K562 (cell line): ENCODE measurements at regions not wholly inside any gene's neighbourhood (a gene's known extent, or its start where the extent isn't known, plus 50 kb on each side); places are given as distances from the start of the nearest gene placed in this dataset.

Experiments
- CC2D1A ChIP-seq: fragments of 450-650 bp; IDR thresholded peaks from 2 replicates; pipeline ENCODE4 v1.6.1; 2017; ENCODE audit warnings: mild to moderate bottlenecking
- CEBPB ChIP-seq: fragments of 450-650 bp; IDR thresholded peaks from 2 replicates; pipeline ENCODE4 v1.6.1; 2016; ENCODE audit warnings: missing genetic modification characterization, missing compliant biosample characterization
- ZNF436 ChIP-seq: fragments of 250-450, 450-650 bp; sonication (Bioruptor Pico); formaldehyde crosslinking; IDR thresholded peaks from 2 replicates; pipeline ENCODE4 v1.7.0; 2020; ENCODE audit warnings: mild to moderate bottlenecking
- TF ChIP-seq, protein P1 (sequence below): fragments of 450-650 bp; IDR thresholded peaks from 2 replicates; pipeline ENCODE4 v1.6.1; 2016; ENCODE audit warnings: mild to moderate bottlenecking, moderate library complexity

DNA sequence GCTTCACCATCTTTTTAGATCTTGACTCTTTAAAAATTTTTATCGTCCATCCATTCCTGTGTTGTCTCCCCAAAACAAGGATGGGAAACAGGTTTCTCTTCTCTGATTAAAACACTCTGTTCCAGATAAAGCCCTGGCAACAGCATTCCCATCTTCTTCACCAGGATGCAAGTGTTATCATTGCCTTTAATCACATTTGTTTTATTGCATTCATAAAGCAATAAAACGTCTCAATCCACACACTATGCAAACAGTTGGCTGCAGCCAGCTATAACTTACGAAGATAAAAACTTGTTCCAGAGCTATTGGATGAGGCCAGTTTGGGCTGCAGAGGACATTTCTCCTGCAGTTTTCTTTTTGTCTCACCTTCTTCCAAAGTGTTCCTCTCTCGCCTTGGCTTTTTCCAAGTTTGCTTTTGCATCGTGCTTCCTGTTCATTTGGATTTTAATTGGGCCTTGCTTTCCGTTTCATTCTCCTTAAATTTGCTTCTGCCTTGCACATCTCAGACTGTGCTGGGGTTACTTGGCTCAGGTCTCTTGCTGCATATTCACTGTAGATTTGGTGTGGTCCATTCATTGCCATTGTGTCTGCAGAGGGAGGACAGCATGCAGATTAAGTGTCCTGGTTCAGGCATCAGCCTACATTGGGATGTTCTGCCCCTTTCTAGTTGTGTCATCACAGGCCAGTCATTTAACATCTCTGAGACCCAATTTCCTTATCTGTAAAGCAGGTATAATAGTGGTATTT is 136.5 kb upstream of the LIFR start (continued):
- TF ChIP-seq, protein P1, sequence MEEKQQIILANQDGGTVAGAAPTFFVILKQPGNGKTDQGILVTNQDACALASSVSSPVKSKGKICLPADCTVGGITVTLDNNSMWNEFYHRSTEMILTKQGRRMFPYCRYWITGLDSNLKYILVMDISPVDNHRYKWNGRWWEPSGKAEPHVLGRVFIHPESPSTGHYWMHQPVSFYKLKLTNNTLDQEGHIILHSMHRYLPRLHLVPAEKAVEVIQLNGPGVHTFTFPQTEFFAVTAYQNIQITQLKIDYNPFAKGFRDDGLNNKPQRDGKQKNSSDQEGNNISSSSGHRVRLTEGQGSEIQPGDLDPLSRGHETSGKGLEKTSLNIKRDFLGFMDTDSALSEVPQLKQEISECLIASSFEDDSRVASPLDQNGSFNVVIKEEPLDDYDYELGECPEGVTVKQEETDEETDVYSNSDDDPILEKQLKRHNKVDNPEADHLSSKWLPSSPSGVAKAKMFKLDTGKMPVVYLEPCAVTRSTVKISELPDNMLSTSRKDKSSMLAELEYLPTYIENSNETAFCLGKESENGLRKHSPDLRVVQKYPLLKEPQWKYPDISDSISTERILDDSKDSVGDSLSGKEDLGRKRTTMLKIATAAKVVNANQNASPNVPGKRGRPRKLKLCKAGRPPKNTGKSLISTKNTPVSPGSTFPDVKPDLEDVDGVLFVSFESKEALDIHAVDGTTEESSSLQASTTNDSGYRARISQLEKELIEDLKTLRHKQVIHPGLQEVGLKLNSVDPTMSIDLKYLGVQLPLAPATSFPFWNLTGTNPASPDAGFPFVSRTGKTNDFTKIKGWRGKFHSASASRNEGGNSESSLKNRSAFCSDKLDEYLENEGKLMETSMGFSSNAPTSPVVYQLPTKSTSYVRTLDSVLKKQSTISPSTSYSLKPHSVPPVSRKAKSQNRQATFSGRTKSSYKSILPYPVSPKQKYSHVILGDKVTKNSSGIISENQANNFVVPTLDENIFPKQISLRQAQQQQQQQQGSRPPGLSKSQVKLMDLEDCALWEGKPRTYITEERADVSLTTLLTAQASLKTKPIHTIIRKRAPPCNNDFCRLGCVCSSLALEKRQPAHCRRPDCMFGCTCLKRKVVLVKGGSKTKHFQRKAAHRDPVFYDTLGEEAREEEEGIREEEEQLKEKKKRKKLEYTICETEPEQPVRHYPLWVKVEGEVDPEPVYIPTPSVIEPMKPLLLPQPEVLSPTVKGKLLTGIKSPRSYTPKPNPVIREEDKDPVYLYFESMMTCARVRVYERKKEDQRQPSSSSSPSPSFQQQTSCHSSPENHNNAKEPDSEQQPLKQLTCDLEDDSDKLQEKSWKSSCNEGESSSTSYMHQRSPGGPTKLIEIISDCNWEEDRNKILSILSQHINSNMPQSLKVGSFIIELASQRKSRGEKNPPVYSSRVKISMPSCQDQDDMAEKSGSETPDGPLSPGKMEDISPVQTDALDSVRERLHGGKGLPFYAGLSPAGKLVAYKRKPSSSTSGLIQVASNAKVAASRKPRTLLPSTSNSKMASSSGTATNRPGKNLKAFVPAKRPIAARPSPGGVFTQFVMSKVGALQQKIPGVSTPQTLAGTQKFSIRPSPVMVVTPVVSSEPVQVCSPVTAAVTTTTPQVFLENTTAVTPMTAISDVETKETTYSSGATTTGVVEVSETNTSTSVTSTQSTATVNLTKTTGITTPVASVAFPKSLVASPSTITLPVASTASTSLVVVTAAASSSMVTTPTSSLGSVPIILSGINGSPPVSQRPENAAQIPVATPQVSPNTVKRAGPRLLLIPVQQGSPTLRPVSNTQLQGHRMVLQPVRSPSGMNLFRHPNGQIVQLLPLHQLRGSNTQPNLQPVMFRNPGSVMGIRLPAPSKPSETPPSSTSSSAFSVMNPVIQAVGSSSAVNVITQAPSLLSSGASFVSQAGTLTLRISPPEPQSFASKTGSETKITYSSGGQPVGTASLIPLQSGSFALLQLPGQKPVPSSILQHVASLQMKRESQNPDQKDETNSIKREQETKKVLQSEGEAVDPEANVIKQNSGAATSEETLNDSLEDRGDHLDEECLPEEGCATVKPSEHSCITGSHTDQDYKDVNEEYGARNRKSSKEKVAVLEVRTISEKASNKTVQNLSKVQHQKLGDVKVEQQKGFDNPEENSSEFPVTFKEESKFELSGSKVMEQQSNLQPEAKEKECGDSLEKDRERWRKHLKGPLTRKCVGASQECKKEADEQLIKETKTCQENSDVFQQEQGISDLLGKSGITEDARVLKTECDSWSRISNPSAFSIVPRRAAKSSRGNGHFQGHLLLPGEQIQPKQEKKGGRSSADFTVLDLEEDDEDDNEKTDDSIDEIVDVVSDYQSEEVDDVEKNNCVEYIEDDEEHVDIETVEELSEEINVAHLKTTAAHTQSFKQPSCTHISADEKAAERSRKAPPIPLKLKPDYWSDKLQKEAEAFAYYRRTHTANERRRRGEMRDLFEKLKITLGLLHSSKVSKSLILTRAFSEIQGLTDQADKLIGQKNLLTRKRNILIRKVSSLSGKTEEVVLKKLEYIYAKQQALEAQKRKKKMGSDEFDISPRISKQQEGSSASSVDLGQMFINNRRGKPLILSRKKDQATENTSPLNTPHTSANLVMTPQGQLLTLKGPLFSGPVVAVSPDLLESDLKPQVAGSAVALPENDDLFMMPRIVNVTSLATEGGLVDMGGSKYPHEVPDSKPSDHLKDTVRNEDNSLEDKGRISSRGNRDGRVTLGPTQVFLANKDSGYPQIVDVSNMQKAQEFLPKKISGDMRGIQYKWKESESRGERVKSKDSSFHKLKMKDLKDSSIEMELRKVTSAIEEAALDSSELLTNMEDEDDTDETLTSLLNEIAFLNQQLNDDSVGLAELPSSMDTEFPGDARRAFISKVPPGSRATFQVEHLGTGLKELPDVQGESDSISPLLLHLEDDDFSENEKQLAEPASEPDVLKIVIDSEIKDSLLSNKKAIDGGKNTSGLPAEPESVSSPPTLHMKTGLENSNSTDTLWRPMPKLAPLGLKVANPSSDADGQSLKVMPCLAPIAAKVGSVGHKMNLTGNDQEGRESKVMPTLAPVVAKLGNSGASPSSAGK: no peak
- no peak for TF ChIP-seq CC2D1A
- TF ChIP-seq ZNF436 (CRISPR knock-in tag): no peak
- TF ChIP-seq CEBPB (tag): no peak
